ENCODE measurements at regions not wholly inside any gene's neighbourhood (a gene's known extent, or its start where the extent isn't known, plus 50 kb on each side); places are given as distances from the start of the nearest gene placed in this dataset.
"Not testable (repeated sequence)": the region's sequence is repeated elsewhere in the genome, so short reads cannot be mapped to it uniquely, and the experiment has no call there.

DNA sequence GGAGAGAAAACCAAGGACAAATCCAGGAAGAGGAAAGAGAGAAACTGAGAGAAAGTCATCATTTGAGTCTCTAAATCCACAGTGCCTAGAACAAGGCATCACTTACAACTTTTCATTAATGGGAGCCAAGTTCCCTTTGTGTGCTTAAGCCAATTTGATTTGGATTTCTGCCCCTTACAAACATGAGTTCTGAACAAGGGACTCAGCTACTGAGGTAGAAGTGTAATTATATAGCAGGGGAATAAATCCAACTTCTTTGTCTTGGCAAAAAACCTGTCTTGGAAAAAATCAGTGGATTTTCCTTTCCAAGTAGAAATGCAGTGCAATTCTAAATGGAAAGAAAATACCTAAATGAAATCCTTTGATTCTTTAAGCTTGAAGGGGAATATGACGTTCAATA is 307.2 kb upstream of the CNTN3 start:
- no peak for ATAC-seq (ENCODE audit: low FRiP score)
- no peaks in the 10 kb centered on the region for H3K27me3 ChIP-seq (ENCODE audit: control insufficient read depth in 1 of 2, insufficient read depth in 2 of 2, low read length in 1 of 2)
- WGBS, 2 donors: 11 to 28% methylated on average over 1 of the region's 1 CpG
- H3K36me3 ChIP-seq (ENCODE audit: control insufficient read depth in 1 of 2, insufficient read depth in 2 of 2, low read length in 1 of 2): no peaks in the 10 kb centered on the region
- DNase-seq: no peak
- H3K4me3 ChIP-seq (ENCODE audit: low read length in 2 of 2): no peak overlapping the region
- H3K27ac ChIP-seq (ENCODE audit: low read depth in 1 of 2, low read length in 2 of 2): no peak overlapping the region
- no peaks in the 10 kb centered on the region for H3K9me3 ChIP-seq (ENCODE audit: control insufficient read depth, low read length)
- intact Hi-C loops (cut with DNase I): no loop called here
- no peaks in the 10 kb centered on the region for H3K4me1 ChIP-seq (ENCODE audit: control insufficient read depth in 1 of 2, insufficient read depth in 2 of 2, low read length in 2 of 2)

DNA sequence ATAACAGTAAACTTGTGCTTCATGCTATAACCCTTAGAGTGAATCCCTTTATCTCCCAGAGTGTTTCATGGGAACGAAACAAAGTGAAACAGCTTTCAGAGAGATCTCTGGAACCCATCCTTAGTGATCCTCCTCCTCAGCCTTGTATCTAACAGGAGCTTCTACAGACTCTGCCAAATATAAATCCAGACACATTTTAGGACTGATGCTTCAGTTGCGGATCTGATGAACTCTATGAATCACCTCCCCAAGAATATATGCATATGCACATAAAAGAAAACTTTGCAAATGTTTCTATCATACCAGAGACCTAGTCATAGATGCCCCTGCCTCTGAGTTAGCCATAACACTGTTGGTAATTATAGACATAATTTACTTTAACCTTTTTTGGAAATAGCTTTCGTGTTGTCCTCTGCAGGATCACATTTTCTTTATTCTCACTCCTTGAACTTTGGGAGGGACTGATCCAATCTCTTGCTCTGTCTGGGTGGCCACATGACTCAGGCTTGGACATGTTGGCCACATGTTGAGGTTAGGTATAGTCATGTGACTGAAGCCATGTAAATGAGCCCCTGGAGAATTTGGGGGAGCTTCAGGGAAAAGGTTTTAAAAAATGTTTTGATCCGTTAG is 306.4 kb upstream of the CNTN3 start:
- Histone ChIP-seq H3K4me1 (ENCODE audit: control insufficient read depth in 1 of 2, insufficient read depth in 2 of 2, low read length in 2 of 2) (no peaks in the 10 kb centered on the region), H3K36me3 (ENCODE audit: control insufficient read depth in 1 of 2, insufficient read depth in 2 of 2, low read length in 1 of 2) (no peaks in the 10 kb centered on the region), H3K27ac (ENCODE audit: low read depth in 1 of 2, low read length in 2 of 2) (no peak overlapping the region), H3K9me3 (ENCODE audit: control insufficient read depth, low read length) (no peaks in the 10 kb centered on the region), H3K4me3 (ENCODE audit: low read length in 2 of 2) (no peak overlapping the region), H3K27me3 (ENCODE audit: control insufficient read depth in 1 of 2, insufficient read depth in 2 of 2, low read length in 1 of 2) (no peaks in the 10 kb centered on the region)
- ATAC-seq (ENCODE audit: low FRiP score) (no peak), DNase-seq (no peak)
- intact Hi-C loops (cut with DNase I): no loop called here
- WGBS, 2 donors: 68 to 69% methylated on average over 4 of the region's 4 CpGs

DNA sequence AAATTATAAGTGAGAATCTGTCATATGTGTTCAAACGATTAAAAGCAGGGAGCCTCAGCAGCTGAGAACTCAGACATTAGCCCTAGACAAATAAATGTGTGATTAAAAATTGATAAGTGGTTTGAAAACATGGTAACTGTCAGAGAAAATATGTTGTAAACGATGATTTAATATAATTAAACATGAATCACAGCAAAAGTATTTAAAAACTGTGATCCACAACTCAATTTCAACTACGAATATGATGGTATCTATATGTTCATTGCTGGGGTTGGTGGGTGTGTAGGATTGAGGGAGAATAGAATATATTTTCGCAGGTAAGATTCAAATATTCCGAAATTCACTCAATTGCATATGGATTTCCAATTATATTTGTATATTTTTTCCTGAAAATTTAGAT is 302.2 kb upstream of the CNTN3 start:
- no peaks in the 10 kb centered on the region for H3K27me3 ChIP-seq (ENCODE audit: control insufficient read depth in 1 of 2, insufficient read depth in 2 of 2, low read length in 1 of 2)
- ATAC-seq (ENCODE audit: low FRiP score) (no peak), DNase-seq (no peak)
- H3K36me3 ChIP-seq (ENCODE audit: control insufficient read depth in 1 of 2, insufficient read depth in 2 of 2, low read length in 1 of 2): no peaks in the 10 kb centered on the region
- intact Hi-C loops (cut with DNase I): no loop called here
- no peaks in the 10 kb centered on the region for H3K9me3 ChIP-seq (ENCODE audit: control insufficient read depth, low read length)
- H3K27ac ChIP-seq (ENCODE audit: low read depth in 1 of 2, low read length in 2 of 2): no peak overlapping the region
- no peak overlapping the region for H3K4me3 ChIP-seq (ENCODE audit: low read length in 2 of 2)
- 59 to 62% methylated on average over 5 of the region's 5 CpGs for WGBS, 2 donors
- no peaks in the 10 kb centered on the region for H3K4me1 ChIP-seq (ENCODE audit: control insufficient read depth in 1 of 2, insufficient read depth in 2 of 2, low read length in 2 of 2)

DNA sequence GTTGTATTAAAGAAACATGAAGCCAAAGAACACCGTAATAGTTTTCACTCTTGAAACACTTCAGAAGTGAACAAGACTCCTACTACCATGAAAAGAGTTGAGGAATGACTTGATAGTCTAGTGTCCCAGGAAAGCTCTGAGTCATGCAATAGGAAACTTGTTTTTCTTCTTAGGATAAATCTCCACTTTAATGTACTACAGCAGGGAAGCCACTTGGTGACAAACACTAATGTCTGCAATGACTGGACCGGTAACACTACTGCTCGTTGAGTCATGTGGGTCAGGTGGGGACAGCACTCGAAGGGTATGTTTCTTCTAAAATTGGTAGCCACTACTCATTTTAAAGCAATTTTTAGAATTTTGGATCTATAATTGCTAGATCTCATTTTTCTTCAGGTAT is 291.7 kb upstream of the CNTN3 start:
- ATAC-seq (ENCODE audit: low FRiP score): no peak
- Histone ChIP-seq H3K4me3 (ENCODE audit: low read length in 2 of 2) (no peak overlapping the region), H3K4me1 (ENCODE audit: control insufficient read depth in 1 of 2, insufficient read depth in 2 of 2, low read length in 2 of 2) (no peaks in the 10 kb centered on the region), H3K9me3 (ENCODE audit: control insufficient read depth, low read length) (no peaks in the 10 kb centered on the region), H3K27me3 (ENCODE audit: control insufficient read depth in 1 of 2, insufficient read depth in 2 of 2, low read length in 1 of 2) (no peaks in the 10 kb centered on the region), H3K36me3 (ENCODE audit: control insufficient read depth in 1 of 2, insufficient read depth in 2 of 2, low read length in 1 of 2) (no peaks in the 10 kb centered on the region), H3K27ac (ENCODE audit: low read depth in 1 of 2, low read length in 2 of 2) (no peak overlapping the region)
- intact Hi-C loops (cut with DNase I): no loop called here
- no peak for DNase-seq
- 75% methylated on average over 4 of the region's 4 CpGs for WGBS, 2 donors

DNA sequence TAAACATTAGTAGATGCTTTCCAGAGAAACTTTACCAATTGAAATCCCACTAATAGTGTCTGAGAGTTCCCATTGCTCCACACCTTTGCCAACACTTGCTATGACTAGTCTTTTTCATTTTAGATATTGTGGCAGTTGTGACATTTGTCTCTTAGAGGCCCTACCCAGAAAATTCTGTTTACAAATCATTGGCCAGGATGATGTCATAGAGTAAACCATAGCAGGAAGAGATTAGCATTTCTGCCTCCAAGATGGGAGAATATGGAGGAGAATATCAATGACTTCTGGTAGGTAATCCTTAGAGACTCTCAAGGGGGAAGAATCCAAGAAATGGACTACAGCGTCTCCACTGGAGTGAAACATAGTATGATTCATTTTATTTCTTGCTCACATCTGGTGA is 291.0 kb upstream of the CNTN3 start:
- H3K36me3 ChIP-seq (ENCODE audit: control insufficient read depth in 1 of 2, insufficient read depth in 2 of 2, low read length in 1 of 2): no peaks in the 10 kb centered on the region
- DNase-seq (no peak), ATAC-seq (ENCODE audit: low FRiP score) (no peak)
- intact Hi-C loops (cut with DNase I): no loop called here
- no peak overlapping the region for H3K4me3 ChIP-seq (ENCODE audit: low read length in 2 of 2)
- no peaks in the 10 kb centered on the region for H3K9me3 ChIP-seq (ENCODE audit: control insufficient read depth, low read length)
- no peak overlapping the region for H3K27ac ChIP-seq (ENCODE audit: low read depth in 1 of 2, low read length in 2 of 2)
- H3K4me1 ChIP-seq (ENCODE audit: control insufficient read depth in 1 of 2, insufficient read depth in 2 of 2, low read length in 2 of 2): no peaks in the 10 kb centered on the region
- WGBS, 2 donors: 72 to 81% methylated on average over 1 of the region's 1 CpG
- H3K27me3 ChIP-seq (ENCODE audit: control insufficient read depth in 1 of 2, insufficient read depth in 2 of 2, low read length in 1 of 2): no peaks in the 10 kb centered on the region

DNA sequence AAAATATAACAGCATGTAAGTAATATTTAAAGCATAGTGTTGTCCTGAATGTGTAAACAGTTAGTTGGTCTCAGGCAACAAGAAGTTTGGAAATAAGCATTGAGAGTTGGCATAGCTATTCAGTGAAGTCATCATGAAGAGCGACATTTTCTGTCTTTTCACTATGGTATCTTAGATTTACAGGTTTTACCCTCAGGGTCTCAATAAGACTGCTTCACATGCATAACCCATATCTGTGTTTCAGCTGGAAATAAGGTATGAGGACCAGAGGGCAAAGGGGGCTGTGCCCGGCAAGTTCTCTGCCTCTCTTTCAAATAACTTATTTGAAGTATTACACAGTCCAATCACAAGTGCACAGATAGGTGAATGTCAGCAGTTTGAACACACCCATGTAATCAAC is 290.2 kb upstream of the CNTN3 start:
- Histone ChIP-seq H3K27ac (ENCODE audit: low read depth in 1 of 2, low read length in 2 of 2) (no peak overlapping the region), H3K4me3 (ENCODE audit: low read length in 2 of 2) (no peak overlapping the region), H3K36me3 (ENCODE audit: control insufficient read depth in 1 of 2, insufficient read depth in 2 of 2, low read length in 1 of 2) (no peaks in the 10 kb centered on the region), H3K27me3 (ENCODE audit: control insufficient read depth in 1 of 2, insufficient read depth in 2 of 2, low read length in 1 of 2) (no peaks in the 10 kb centered on the region), H3K9me3 (ENCODE audit: control insufficient read depth, low read length) (no peaks in the 10 kb centered on the region), H3K4me1 (ENCODE audit: control insufficient read depth in 1 of 2, insufficient read depth in 2 of 2, low read length in 2 of 2) (no peaks in the 10 kb centered on the region)
- 71 to 80% methylated on average over 2 of the region's 2 CpGs for WGBS, 2 donors
- ATAC-seq (ENCODE audit: low FRiP score) (no peak), DNase-seq (no peak)
- intact Hi-C loops (cut with DNase I): no loop called here

DNA sequence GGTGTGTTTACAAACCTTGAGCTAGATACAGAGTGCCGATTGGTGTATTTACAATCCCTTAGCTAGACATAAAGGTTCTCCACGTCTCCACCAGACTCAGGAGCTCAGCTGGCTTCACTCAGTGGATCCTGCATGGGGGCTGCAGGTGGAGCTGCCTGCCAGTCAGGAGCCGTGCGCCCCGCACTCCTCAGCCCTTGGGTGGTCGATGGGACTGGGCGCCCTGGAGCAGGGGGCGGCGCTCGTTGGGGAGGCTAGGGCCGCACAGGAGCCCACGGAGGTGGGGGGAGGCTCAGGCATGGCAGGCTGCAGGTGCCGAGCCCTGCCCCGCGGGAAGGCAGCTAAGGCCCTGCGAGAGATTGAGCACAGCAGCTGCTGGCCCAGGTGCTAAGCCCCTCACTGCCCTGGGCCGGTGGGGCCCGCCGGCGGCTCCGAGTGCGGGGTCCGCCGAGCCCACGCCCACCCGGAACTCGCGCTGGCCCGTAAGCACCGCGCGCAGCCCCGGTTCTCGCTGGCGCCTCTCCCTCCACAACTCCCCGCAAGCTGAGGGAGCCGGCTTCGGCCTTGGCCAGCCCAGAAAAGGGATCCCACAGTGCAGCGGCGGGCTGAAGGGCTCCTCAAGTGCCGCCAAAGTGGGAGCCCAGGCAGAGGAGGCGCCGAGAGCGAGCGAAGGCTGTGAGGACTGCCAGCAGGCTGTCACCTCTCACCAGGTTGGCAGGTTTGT is 285.5 kb upstream of the CNTN3 start:
- DNase-seq: peak in 1 of 2 donors; percentile 60
- H3K9me3 ChIP-seq (ENCODE audit: control insufficient read depth, low read length); ATAC-seq (ENCODE audit: low FRiP score); intact Hi-C loops (cut with DNase I); H3K4me3 ChIP-seq (ENCODE audit: low read length in 2 of 2); H3K27ac ChIP-seq (ENCODE audit: low read depth in 1 of 2, low read length in 2 of 2); H3K4me1 ChIP-seq (ENCODE audit: control insufficient read depth in 1 of 2, insufficient read depth in 2 of 2, low read length in 2 of 2); H3K36me3 ChIP-seq (ENCODE audit: control insufficient read depth in 1 of 2, insufficient read depth in 2 of 2, low read length in 1 of 2); H3K27me3 ChIP-seq (ENCODE audit: control insufficient read depth in 1 of 2, insufficient read depth in 2 of 2, low read length in 1 of 2): not testable (repeated sequence)
- 74 to 80% methylated on average over 40 to 45 of the region's 45 CpGs for WGBS, 2 donors

DNA sequence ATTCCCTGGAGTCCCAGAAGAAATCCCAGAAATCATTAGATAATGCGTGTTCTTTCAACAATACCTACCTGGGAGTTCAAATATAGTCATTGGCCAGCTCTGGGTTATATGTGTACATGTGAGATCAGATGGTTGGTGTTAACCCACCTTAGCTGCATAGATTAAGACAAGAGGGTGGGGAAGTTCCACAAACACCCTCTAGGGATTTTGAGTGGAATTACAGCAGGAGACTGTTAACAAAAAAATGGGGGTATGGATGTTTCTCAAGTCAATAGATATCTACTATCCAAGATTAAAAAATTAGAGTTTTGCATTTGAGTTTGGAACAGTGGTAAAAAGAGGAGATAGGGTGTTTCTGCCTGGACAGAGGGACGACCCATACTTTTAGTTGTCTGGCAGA is 282.5 kb upstream of the CNTN3 start:
- 54% methylated on average over 2 of the region's 2 CpGs for WGBS, 2 donors
- Histone ChIP-seq H3K27ac (ENCODE audit: low read depth in 1 of 2, low read length in 2 of 2) (no peak overlapping the region), H3K4me1 (ENCODE audit: control insufficient read depth in 1 of 2, insufficient read depth in 2 of 2, low read length in 2 of 2) (no peaks in the 10 kb centered on the region), H3K27me3 (ENCODE audit: control insufficient read depth in 1 of 2, insufficient read depth in 2 of 2, low read length in 1 of 2) (no peaks in the 10 kb centered on the region), H3K4me3 (ENCODE audit: low read length in 2 of 2) (no peak overlapping the region), H3K36me3 (ENCODE audit: control insufficient read depth in 1 of 2, insufficient read depth in 2 of 2, low read length in 1 of 2) (no peaks in the 10 kb centered on the region), H3K9me3 (ENCODE audit: control insufficient read depth, low read length) (no peaks in the 10 kb centered on the region)
- no peak for ATAC-seq (ENCODE audit: low FRiP score)
- DNase-seq: no peak
- intact Hi-C loops (cut with DNase I): no loop called here

DNA sequence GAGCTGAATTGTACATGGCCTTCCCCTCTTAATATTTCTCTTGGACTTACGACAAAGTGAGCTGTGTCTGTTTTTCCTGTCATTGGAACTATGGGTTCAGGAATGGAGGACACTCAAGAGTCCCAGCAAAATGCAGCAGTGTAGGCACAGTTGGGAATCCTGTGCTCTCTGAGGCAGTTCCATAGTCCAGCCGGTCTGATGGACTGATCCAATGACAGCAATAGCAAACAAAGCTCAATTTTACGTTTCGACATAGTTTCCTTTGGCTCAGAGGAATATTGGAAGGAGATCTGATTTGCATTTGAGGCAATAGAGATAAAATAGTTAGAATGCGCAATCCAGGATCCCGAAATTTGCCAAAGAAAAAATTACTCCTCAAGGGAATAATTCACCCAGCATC is 276.9 kb upstream of the CNTN3 start:
- Histone ChIP-seq H3K36me3 (ENCODE audit: control insufficient read depth in 1 of 2, insufficient read depth in 2 of 2, low read length in 1 of 2) (no peaks in the 10 kb centered on the region), H3K27me3 (ENCODE audit: control insufficient read depth in 1 of 2, insufficient read depth in 2 of 2, low read length in 1 of 2) (peaks cover 0 to 1% of the 10 kb centered on the region in 2 donors), H3K9me3 (ENCODE audit: control insufficient read depth, low read length) (no peaks in the 10 kb centered on the region), H3K27ac (ENCODE audit: low read depth in 1 of 2, low read length in 2 of 2) (no peak overlapping the region), H3K4me3 (ENCODE audit: low read length in 2 of 2) (no peak overlapping the region), H3K4me1 (ENCODE audit: control insufficient read depth in 1 of 2, insufficient read depth in 2 of 2, low read length in 2 of 2) (no peaks in the 10 kb centered on the region)
- 73 to 81% methylated on average over 6 of the region's 6 CpGs for WGBS, 2 donors
- DNase-seq: no peak
- no peak for ATAC-seq (ENCODE audit: low FRiP score)
- intact Hi-C loops (cut with DNase I): no loop called here
